ENCODE measurements at regions not wholly inside any gene's neighbourhood (a gene's known extent, or its start where the extent isn't known, plus 50 kb on each side); places are given as distances from the start of the nearest gene placed in this dataset.

GRCh38 chr3:80060664-80061063 is 292.9 kb upstream of the ROBO1 start:
- DNase-seq (ENCODE audit: low read depth, low spot score), result no peak

DNA sequence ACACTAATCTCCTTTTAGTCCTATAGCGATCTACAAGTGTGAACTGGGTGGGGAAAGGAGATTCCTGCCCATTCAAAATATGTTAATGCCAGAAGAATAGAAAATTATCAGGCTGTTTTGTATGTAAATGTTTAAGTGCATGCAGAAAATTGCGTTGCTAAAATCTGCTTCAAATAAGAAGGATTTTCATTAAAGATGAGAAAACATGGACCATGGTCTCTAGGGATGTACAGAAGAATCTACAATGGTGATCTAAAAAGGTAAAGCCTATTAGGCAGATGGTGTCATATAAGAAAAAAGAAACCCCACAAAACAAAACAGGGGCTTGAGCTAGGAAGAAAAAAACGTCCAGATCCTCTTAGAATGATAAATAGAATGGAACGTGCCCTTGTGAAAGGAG is 287.5 kb upstream of the ROBO1 start:
- no peak for DNase-seq (ENCODE audit: low read depth, low spot score)

- DNase-seq (ENCODE audit: low read depth, low spot score), result no peak
Measured at GRCh38 chr3:80052271-80052670, 284.5 kb upstream of the ROBO1 start.

DNA sequence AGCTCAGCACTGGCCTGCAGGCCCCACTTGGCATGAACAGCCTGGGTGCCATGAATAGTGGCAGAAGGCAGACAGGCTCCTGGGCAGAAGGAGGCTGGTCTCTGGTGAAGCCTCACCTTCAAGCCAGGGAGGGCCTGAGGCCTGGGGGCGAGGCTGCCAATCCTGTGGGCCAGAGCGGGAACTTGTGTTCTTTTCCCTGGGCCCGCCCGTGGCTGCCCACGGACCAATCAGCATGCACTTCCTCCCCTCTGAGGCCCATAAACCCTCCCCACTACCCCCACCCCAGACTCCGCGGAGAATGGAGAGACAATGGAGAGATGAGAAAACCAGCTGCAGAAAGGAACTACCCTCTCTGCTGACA is 283.8 kb upstream of the ROBO1 start:
- no peak for DNase-seq (ENCODE audit: low read depth, low spot score)

DNA sequence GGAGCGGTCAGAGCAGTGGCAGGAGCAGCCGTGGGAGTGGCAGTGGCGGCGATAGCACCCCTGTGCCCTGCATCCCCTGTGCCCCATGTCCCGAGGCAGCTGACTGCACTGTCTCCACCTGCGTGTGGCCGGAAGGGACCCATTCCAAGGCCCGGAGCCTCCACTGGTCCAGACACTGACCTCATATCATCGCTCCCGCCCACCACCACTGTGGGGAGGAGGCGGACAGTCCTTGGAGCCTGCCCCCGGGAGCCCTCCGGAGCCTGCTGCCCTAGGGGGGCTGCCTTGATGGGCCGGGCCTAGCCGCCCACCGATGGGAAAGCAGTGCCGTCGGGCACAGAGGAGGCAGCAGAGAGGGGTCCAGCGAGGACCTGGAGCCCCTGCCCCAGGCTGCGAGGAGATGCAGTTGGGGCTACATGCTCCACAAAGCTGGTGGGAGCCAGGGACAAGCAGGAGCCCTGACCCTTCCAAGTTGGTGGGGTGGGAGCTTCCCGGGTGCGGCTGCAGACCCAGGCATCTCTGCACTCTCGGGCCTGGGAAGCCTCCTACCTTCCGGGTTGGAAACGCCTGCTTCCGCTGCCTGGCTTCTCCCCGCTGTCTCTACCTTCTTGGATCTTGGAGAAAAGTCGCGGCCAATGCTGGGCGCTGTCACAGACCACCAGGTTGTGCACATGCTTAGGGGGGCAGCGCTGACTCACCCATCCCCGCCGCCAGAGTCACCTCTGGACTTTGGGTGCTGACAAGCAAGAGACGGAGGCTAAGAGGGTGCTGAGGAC is 283.2 kb upstream of the ROBO1 start:
- DNase-seq (ENCODE audit: low read depth, low spot score), result no peak

- no peak for DNase-seq (ENCODE audit: low read depth, low spot score)
Measured at GRCh38 chr3:80043226-80043625, 275.4 kb upstream of the ROBO1 start.

GRCh38 chr3:80040067-80040466 is 272.3 kb upstream of the ROBO1 start:
- no peak for DNase-seq (ENCODE audit: low read depth, low spot score)

GRCh38 chr3:80036176-80036575 is 268.4 kb upstream of the ROBO1 start:
- no peak for DNase-seq (ENCODE audit: low read depth, low spot score)

DNA sequence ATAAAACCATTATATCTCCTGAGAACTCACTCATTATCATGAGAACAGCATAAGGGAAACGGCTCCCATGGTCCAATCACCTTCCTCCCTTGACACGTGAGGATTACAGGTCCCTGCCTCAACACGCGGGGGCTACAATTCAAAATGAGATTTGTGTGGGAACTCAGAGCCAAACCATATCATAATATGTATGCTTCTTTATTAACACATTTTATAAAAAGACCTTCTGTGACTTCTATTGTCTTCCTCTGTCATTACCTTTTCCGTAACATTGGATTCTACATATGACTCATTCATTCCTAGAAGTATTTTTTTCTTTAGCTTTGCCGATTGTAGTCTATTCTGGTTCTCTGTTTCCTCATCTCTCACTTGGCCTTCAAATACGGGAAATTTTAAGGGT is 267.2 kb upstream of the ROBO1 start:
- DNase-seq (ENCODE audit: low read depth, low spot score), result no peak

DNA sequence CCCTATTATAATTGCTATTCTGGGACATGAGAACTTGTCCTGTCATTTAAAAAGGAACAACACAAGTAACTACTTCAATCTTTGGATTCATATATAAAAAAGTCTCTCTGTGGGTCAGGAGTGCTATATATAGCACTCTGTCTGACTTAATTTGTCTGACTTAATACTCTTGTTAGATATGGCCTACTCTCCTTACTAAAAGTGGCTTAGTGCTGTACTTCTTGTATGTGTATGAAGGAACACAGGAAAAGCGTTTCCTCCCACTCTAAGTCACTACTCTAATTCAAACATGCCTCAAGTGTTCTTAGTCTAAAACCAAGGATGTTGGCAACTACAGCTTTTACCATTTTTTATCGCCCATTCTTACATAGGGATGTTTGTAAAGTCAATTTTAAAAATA is 255.2 kb upstream of the ROBO1 start:
- DNase-seq (ENCODE audit: low read depth, low spot score), result no peak

- no peak for DNase-seq (ENCODE audit: low read depth, low spot score)
Measured at GRCh38 chr3:80018375-80018774, 250.6 kb upstream of the ROBO1 start.

DNA sequence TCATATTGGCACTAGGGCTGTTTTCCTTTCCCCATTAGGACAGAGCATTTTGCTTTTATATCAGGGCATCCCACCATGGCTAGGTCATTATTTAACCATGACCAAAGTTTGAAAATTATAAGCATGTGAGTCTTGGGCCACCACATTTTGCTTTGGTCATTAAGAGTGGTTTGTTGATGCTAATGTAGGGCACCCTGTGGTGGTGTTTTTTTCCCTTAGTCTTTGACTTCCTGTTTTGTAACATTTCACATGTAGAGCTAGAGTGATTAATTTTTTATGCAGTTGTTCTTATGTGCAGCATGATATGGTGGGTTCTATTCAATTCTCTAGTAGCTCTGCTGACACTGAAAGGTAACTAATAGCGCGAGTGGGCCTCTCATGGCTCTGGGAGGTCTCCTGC is 249.6 kb upstream of the ROBO1 start:
- DNase-seq (ENCODE audit: low read depth, low spot score), result peak; percentile 13

- no peak for DNase-seq (ENCODE audit: low read depth, low spot score)
Measured at GRCh38 chr3:80014576-80014975, 246.8 kb upstream of the ROBO1 start.

DNA sequence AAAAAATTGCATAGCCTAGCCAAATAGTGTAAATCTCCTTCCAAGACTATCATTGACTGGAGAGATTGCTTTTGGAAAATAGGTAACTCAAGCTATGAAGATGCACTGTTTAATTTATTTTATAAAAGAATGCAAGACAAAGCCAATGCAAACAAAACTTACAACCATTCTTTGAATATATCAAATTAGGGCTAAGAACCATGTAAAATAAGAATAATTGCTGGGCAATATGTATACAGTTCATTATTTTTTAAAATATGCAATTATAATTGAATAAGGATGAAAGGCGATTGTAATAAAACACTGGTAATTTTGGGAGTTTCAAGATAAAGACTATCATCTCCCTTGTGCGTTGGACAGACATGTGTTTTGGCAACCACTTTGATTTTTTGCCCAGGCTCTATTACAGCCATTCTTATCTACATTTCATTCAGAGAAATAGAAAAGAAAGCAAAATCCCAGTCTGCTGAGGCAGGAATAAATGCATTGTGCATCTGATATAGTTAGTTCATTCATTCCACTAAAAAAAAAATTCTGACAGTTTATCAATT is 242.3 kb upstream of the ROBO1 start:
- DNase-seq (ENCODE audit: low read depth, low spot score), result no peak

DNA sequence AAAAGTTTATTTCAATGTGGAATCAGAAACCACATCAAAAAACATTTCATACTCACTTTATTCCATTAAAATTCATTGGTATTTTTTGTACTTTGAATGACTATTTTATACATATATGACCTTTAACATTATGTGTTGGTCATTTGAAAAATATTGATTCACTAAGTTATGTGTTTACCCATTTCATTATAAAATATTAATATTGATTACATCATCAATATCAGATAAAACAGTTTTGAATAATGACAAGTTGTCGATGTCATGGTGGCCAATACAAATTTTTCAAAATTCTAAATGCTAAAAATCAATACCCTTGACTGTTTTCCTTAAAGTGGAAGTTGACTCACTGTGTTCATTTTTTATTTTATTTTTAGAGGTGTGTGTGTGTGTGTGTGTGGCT is 239.7 kb upstream of the ROBO1 start:
- DNase-seq (ENCODE audit: low read depth, low spot score), result no peak

DNA sequence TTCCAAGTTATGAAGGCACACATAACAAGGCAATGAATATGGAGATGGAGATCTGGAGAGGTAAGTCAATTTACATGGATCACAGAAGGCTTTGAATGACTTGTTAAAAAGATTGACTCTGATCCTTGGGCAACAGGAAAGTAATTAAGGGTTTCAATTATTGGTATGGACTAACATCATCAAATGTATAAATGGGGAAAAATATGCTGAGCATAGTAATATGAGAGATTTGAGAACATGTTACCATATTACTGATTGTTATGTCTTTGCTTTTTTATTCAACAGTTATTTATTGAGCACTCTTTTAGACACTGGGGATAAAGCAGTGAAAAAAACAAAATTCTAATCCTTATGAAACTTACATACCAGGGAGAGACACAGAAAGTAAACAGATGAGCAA is 238.5 kb upstream of the ROBO1 start:
- DNase-seq (ENCODE audit: low read depth, low spot score), result no peak

DNA sequence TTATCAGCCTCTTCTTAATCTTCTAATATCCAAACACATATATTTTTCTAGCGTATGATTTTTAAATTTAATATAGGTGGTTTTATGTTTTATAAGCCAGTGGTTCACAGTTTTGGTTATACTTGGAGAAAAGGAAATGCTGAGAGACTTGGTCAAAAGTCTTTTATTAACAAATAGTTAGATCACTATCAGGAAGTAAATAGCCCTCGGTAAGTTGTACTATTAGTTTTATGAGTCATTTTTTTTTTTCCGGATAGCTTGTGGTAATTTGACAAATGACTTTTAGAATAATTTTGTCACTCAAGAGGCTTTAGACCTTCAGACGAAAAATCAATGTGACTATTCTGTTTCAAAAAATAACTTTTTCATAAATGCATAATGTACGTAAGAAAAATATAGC is 232.2 kb upstream of the ROBO1 start:
- DNase-seq (ENCODE audit: low read depth, low spot score), result no peak

- DNase-seq (ENCODE audit: low read depth, low spot score), result no peak
Measured at GRCh38 chr3:79994397-79994796, 226.6 kb upstream of the ROBO1 start.

GRCh38 chr3:79986338-79986737 is 218.5 kb upstream of the ROBO1 start:
- no peak for DNase-seq (ENCODE audit: low read depth, low spot score)

DNA sequence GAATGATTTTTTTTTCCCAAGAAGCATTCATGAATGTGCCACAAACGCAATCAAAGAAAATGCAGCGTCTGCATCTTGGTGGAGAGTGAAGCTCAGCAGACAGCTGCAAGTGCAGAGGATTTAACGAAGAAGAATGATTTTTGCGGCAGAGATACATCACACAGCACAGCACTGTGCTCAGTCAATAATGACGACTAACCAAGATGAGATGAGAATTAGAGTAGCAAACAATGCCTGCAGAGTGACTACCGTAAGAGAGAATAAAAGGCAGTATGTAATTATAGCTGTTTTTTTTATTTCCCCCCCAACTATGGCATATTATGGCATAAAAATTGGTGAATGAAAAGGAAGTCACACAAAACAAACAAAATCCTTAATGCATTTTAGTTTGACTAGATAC is 218.0 kb upstream of the ROBO1 start:
- no peak for DNase-seq (ENCODE audit: low read depth, low spot score)

- no peak for DNase-seq (ENCODE audit: low read depth, low spot score)
Measured at GRCh38 chr3:79983118-79983517, 215.3 kb upstream of the ROBO1 start.

DNA sequence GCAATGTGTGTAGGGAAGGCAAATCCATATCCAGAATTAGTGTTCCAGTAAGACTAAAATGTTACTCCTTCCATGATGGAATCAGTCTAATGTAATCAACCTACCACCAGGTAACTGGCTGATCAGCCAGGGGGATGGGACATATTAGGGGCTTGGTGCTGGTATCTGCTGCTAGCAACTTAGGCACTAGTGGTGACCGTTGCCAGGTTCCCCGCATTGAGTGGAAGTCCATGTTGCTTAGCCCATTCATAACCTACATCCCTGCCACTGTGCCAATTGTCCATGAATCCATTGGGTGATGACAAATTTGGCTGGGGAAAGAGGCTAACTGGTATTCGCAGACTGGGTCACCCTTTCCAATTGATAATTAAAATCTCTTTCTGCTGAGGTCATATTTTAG is 212.2 kb upstream of the ROBO1 start:
- no peak for DNase-seq (ENCODE audit: low read depth, low spot score)

DNA sequence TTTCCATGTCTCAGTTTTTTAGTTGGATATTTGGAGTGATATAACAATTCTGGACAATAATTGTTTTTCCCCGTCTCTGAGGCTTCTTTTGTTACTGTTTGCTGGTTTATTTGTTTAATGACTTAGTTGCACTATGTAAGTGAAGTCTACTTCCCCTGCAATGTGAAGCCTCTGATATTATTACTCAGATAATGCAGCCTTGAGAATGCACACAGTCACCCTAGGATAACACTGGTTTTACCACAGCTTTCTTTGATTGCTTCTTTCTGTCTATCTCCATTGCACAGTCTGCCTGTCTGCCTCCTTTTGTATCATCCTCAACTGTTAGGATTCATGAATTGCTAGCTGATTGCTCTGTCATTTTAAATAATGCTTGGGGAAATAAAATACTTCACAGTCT is 208.7 kb upstream of the ROBO1 start:
- no peak for DNase-seq (ENCODE audit: low read depth, low spot score)
